ENCODE measurements at regions not wholly inside any gene's neighbourhood (a gene's known extent, or its start where the extent isn't known, plus 50 kb on each side); places are given as distances from the start of the nearest gene placed in this dataset.
"Not testable (repeated sequence)": the region's sequence is repeated elsewhere in the genome, so short reads cannot be mapped to it uniquely, and the experiment has no call there.

- no peak for DNase-seq
These were observed 92.5 kb upstream of the NAP1L1 start for GRCh38 chr12:76176940-76177339.

GRCh38 chr12:76175946-76176345 is 91.5 kb upstream of the NAP1L1 start:
- DNase-seq = not testable (repeated sequence)

- DNase-seq = no peak
These were observed 89.3 kb upstream of the NAP1L1 start for GRCh38 chr12:76173756-76174155.

GRCh38 chr12:76158518-76159321 is 74.2 kb upstream of the NAP1L1 start:
- peak; percentile 14 to 19 for DNase-seq

- no peak for DNase-seq
These were observed 72.2 kb upstream of the NAP1L1 start for GRCh38 chr12:76156726-76157125.

- no peak for DNase-seq
These were observed 71.8 kb upstream of the NAP1L1 start for GRCh38 chr12:76156314-76156713.

GRCh38 chr12:76155157-76155670 is 70.7 kb upstream of the NAP1L1 start:
- DNase-seq = no peak

GRCh38 chr12:76153616-76154015 is 69.1 kb upstream of the NAP1L1 start:
- DNase-seq = no peak

- DNase-seq = no peak
These were observed 67.8 kb upstream of the NAP1L1 start for GRCh38 chr12:76152181-76152807.

GRCh38 chr12:76144245-76144549 is 59.7 kb upstream of the NAP1L1 start:
- DNase-seq = no peak

- no peak for DNase-seq
These were observed 59.1 kb upstream of the NAP1L1 start for GRCh38 chr12:76143343-76144244.

- DNase-seq = no peak
These were observed 57.8 kb upstream of the NAP1L1 start for GRCh38 chr12:76142305-76142704.

GRCh38 chr12:76138656-76139055 is 54.2 kb upstream of the NAP1L1 start:
- no peak for DNase-seq

- no peak for DNase-seq
These were observed 53.1 kb upstream of the NAP1L1 start for GRCh38 chr12:76137606-76138005.

- no peak for DNase-seq
These were observed 51.0 kb upstream of the NAP1L1 start for GRCh38 chr12:76135456-76135855.

All from AML-193 (cell line).